Ovary (tissue), 3 donors: ENCODE measurements at regions not wholly inside any gene's neighbourhood (a gene's known extent, or its start where the extent isn't known, plus 50 kb on each side); places are given as distances from the start of the nearest gene placed in this dataset.

Source experiments
- EP300 ChIP-seq: sonication (generic); formaldehyde crosslinking; IDR thresholded peaks from one replicate; pipeline ENCODE4 v1.6.1; 2017; ENCODE audit warnings: antibody characterized with exemption
- TF ChIP-seq, protein P1 (sequence below), 3 donors: fragments of 450-650 bp in 2 of 3; fragments of 200-600 bp in 1 of 3; IDR thresholded peaks; one replicate each; pipeline versions ENCODE4 v1.5.1 to v1.8.0; 2016 to 2022; ENCODE audit warnings: antibody characterized with exemption in 3 of 3, mild to moderate bottlenecking in 1 of 3
- donor health status: DM: no; HTN: no; CAD: no.

DNA sequence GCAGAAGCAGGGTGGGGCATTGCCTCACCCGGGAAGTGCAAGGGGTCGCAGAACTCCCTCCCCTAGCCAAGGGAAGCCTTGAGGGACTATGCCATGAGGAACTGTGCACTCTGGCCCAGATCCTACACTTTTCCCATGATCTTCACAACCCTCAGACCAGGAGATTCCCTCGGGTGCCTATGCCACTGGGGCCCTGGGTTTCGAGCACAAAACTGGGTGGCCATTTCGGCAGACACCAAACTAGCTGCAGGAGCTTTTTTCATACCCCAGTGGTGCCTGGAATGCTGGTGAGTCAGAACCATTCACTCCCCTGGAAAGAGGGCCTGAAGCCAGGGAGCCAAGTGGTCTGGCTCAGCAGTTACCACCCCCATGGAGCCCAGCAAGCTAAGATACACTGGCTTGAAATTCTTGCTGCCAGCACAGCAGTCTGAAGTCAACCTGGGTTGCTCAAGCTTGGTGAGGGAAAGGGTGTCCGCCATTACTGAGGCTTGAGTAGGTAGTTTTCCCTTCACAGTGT lies 573.7 kb upstream of the ANO3 start:
- TF ChIP-seq, protein P1, sequence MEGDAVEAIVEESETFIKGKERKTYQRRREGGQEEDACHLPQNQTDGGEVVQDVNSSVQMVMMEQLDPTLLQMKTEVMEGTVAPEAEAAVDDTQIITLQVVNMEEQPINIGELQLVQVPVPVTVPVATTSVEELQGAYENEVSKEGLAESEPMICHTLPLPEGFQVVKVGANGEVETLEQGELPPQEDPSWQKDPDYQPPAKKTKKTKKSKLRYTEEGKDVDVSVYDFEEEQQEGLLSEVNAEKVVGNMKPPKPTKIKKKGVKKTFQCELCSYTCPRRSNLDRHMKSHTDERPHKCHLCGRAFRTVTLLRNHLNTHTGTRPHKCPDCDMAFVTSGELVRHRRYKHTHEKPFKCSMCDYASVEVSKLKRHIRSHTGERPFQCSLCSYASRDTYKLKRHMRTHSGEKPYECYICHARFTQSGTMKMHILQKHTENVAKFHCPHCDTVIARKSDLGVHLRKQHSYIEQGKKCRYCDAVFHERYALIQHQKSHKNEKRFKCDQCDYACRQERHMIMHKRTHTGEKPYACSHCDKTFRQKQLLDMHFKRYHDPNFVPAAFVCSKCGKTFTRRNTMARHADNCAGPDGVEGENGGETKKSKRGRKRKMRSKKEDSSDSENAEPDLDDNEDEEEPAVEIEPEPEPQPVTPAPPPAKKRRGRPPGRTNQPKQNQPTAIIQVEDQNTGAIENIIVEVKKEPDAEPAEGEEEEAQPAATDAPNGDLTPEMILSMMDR (IDR thresholded peaks at IDR 0.05) = no peak
- TF ChIP-seq EP300 = no peak
